Stomach (tissue), 4 donors: ENCODE measurements at regions not wholly inside any gene's neighbourhood (a gene's known extent, or its start where the extent isn't known, plus 50 kb on each side); places are given as distances from the start of the nearest gene placed in this dataset.

Experiments
- EP300 ChIP-seq: sonication (generic); formaldehyde crosslinking; IDR thresholded peaks from one replicate; pipeline ENCODE4 v1.6.1; 2017; ENCODE audit warnings: antibody characterized with exemption
- POLR2A ChIP-seq, 4 donors: fragments of 450-650 bp; IDR thresholded peaks; one replicate each; pipeline ENCODE4 v1.6.1; 2016; ENCODE audit warnings: antibody characterized with exemption in 4 of 4, control low read depth in 2 of 4, mild to moderate bottlenecking in 1 of 4, moderate library complexity in 1 of 4
- TF ChIP-seq, protein P1 (sequence below), 7 experiments: fragments of 450-650 bp in 4 of 7; fragments of 200-600 bp in 3 of 7; sonication (generic) in 3 of 7; IDR thresholded peaks; one replicate each; pipeline ENCODE4 v1.5.1; 2016 to 2019; ENCODE audit warnings: antibody characterized with exemption in 7 of 7, control low read depth in 2 of 7, mild to moderate bottlenecking in 1 of 7

DNA sequence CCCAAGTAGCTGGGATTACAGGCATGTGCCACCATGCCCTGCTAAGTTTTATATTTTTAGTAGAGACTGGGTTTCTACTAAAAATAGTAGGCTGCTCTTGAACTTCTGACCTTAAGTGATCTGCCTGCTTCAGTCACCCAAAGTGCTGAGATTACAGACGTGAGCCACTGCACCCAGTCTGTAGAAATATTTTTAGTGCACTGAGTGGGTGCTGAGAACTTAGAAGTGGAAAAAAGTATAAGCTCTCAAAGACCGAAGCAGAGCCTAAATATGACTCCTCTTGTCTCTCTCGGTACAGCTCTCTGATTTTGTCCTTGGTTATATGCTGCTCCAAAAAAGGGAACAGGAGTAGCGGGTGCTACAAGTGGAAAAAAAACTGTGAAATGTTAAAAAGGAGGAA is 353.8 kb upstream of the IZUMO3 start:
- TF ChIP-seq, protein P1, sequence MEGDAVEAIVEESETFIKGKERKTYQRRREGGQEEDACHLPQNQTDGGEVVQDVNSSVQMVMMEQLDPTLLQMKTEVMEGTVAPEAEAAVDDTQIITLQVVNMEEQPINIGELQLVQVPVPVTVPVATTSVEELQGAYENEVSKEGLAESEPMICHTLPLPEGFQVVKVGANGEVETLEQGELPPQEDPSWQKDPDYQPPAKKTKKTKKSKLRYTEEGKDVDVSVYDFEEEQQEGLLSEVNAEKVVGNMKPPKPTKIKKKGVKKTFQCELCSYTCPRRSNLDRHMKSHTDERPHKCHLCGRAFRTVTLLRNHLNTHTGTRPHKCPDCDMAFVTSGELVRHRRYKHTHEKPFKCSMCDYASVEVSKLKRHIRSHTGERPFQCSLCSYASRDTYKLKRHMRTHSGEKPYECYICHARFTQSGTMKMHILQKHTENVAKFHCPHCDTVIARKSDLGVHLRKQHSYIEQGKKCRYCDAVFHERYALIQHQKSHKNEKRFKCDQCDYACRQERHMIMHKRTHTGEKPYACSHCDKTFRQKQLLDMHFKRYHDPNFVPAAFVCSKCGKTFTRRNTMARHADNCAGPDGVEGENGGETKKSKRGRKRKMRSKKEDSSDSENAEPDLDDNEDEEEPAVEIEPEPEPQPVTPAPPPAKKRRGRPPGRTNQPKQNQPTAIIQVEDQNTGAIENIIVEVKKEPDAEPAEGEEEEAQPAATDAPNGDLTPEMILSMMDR (IDR thresholded peaks at IDR 0.05) = no peak
- TF ChIP-seq POLR2A (IDR thresholded peaks at IDR 0.05) (no peak), EP300 (no peak)
